Amniotic epithelial cell (primary cell): ENCODE measurements at regions not wholly inside any gene's neighbourhood (a gene's known extent, or its start where the extent isn't known, plus 50 kb on each side); places are given as distances from the start of the nearest gene placed in this dataset.

ENCODE experiments used
- DNase-seq: peaks from one replicate; pipeline ENCODE4 v3.0.0-alpha.2; 2010; ENCODE audit warnings: low read depth

DNA sequence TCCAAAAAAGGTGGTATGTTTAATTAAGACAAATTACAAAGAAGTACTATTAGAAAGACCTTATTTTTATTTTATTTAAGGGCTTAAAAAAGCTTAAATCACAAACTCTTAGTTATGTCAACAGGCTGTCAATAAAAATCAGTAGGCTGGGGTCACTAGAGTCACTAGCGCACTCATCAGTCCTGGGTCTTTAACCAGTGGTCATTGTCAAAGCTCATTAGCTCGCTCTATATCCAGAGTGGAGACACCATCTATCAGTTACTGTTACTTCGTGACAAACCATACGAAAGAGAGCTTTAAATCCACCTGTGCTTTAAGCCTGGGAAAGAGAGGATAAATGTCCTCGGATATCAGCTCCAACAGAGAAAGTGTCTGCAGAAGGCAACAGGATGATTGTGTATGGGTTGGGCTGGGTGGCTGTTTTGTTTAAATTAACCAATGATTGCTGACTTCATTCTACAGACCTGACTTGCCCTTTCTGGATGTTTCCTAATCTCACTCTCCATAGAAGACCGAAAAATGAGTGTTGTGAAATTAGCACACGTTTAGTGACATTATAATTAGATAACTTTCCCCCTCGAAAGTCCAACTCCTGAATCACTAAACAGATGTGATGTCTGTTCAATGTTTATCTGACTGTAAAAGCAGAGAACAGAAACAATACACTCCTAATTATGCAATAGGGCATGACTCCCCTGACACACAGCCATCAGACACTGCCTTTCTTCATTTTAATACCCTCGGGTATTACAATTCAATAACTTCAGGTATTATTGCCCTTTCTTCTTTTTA is 123.6 kb upstream of the TNPO1 start:
- DNase-seq: peak; percentile 93

DNA sequence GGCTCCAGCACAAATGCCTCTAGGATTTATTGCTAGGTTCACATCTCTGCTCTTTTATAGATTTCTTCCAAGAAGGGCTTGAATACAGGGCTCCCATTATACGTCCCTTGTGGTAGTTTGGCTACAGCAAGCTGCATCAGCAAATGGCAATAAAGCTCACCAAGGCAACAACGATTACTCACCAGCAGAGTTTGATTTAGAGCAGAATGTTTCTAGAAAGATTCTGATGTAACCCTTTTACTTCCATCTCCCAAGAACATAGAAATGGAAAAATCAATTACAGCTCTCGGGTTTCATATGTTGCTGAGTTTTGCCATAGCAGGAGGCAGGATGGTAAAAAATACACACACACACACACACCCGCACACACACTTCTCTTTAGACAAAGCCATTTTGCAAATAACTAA is 124.2 kb upstream of the TNPO1 start:
- DNase-seq: peak; percentile 77

DNA sequence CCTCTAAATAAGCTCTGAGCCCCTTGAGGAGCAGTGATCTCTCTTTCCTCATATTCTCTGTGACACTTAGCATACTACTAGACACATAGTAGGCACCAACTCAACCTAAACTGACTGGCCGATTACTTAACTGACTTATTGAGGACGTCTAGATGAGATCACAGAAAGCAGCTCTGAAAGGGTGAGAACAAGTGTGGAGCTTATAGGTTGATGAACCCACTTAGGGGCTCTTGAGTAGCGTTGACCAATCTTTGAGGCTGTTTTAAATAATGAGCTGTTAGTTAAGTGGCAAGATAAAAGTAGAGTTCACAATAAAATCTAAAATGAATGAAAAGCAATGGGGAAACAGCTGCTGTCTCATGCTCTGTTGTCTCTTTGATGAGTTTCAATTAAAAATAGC is 124.7 kb upstream of the TNPO1 start:
- DNase-seq: no peak

DNA sequence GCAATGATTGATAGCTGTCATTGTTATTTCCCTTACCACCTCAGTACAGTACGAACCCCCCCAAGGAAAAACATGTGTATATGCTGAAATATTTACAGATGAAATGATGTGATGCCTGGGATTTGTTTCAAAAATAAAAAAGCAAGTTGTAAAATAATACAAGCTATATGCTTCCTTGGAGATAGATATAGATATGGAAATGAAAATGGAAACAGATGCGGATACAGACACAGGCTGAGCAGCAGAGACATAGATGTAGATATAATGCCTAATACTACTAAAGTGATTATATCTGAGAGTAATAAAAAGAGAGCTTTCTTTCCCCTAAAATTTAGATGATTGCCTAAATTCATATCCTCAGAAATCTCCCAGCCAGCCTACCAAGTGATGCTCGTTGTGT is 127.5 kb upstream of the TNPO1 start:
- DNase-seq: no peak

DNA sequence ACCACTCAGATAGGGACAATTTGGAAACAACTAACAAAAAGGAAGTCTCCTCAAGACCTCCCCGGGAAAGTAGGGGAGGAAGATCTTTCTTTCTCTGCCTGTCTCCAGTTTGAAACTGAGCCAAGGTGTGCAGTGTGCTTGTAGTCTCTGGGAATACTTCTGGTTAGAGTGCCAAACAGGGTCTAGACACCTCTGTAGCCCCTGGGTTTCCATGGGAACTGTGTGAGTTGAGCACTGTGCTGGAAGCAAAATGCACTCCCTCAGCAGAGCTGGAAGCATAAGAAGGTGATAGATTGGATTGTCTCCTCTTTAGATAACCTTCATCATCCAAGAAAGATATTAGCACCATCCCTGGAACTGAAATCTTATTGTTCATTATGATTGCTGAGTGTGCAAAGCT is 129.2 kb upstream of the TNPO1 start:
- DNase-seq: no peak

DNA sequence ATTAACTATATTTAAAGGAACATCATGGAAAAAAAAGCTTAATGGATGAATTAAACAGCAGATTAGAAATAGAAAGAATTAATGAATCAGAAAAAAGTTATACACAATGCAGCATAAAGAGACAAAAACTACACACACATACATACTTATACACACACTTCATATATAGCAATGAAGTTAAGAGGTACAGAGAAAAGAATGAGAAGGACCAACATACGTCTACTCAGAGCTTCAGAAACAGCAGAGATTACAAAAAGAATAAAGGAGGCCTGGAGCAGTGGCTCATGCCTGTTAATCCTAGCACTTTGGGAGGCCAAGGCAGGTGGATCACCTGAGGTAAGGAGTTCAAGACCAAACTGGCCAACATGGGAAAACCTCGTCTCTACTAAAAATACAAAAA is 133.9 kb upstream of the TNPO1 start:
- no peak for DNase-seq

DNA sequence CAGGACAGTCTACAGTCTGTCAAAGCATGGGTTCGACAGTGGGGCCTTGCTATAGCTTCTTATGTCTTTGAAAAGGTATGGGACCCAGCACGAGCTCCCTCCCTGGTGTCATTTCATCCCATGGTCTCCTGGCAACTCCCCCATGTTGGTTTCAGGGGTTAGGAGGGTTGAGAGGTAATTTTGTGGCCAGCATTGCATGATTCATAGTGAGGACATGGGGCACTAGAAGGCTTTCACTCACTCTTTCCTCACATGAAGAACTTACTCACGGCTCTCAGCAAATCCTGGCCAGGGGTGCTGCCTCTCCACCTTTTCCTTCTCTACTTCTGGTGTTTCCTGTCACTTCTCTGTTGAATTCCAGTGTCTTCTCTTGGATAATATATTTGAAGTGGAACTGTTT is 134.7 kb upstream of the TNPO1 start:
- DNase-seq: peak; percentile 21

DNA sequence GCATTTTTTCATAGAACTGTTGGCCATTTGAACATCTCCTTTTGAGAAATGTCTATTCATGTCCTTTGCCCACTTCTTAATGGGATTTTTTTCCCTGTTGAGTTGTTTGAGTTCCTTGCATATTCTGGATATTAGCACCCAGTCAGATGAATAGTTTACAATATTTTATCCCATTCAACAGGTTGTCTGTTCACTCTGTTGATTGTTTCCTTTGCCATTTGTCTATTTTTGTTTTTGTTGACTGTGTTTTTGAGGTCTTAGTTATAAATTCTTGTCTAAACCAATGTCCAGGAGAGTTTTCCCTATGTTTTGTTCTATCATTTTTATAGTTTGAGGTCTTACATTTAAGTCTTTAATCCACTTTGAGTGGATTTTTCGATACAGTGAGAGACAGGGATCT is 139.0 kb upstream of the TNPO1 start:
- DNase-seq: no peak

DNA sequence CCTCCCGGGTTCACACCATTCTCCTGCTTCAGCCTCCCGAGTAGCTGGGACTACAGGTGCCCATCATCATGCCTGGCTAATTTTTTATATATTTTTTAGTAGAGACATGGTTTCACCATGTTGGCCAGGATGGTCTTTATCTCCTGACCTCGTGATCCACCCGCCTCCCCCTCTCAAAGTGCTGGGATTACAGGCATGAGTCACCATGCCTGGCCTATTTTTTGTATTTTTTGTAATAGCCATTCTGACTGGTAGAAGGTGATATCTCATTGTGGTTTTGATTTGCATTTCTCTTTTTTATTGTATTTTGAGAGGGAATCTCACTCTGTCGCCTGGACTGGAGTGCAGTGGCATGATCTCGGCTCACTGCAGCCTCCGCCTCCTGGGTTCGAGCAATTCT is 139.6 kb upstream of the TNPO1 start:
- DNase-seq: peak; percentile 73

DNA sequence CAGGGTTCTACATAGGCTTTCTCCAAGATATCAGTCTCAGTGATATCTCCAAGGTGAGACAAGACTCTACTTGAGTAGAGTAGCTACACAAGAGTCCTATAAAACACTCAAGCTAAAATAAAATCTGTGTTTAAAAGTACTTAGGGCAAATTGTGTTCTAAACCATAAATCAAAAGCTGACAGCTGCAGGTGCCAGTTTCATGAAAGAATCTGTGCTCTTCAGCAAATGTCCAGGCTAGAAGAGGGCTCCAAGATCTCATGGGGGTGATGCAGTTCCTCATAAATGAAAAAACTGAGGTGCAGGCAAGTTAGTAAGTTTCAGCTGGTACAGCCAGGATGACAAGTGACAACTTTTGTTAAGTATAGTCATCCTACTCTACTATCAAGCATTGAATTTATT is 142.8 kb upstream of the TNPO1 start:
- DNase-seq: no peak

DNA sequence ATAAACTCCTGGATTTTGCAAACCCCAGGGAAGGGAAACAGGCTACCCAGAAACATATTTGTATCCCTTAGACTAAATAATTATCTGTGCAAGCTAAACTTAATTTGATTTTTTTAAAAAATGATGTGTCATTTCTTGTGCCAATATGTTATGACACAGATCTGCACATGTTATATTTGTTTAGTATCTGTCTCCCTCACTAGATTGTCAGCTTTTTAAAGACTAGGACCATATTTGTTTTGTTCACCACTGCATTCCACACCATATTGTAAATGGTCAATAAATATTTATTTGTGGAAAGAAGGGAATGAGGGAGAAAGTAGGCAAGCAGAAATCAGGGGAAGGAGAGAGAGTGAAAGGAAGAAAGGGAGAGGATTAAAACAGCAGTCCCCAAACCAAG is 143.3 kb upstream of the TNPO1 start:
- no peak for DNase-seq

DNA sequence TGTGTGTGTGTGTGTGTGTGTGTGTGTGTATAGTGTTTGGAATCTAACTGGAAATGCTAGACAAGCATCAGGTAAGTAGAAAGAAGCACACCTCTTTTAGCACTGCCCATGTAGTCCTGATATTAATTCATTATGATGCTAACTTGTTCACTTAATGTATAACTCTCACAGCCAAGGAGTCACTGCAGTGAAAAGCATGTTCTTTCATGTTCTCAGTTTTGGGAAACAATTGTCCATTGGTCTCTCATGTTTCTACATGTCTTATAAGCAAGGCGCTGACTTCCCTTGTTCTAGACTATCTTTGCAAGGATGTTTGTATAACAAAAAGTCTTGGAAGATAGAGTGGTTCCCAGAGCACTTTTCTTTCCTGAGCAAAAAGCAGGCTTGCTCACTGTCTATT is 148.8 kb upstream of the TNPO1 start:
- DNase-seq: no peak

DNA sequence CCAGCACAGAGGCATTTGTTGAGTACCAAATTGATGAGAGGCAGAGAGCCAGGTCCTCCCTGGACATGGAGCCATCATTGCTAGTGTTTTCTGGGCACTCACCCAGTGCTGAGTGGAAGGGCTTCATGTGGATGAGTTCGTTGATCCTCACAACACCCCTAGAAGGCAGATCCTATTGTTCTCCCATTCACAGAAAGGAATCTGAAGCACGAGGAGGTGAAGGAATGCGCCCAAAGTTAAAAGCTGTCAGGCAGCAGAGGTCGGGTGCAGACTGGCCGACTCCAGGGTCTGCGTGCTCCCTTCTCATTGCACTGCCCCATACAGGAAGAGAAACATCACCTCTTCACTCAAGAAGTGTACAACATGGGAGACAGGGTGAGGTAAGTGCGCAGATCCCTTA is 153.5 kb upstream of the TNPO1 start:
- no peak for DNase-seq

DNA sequence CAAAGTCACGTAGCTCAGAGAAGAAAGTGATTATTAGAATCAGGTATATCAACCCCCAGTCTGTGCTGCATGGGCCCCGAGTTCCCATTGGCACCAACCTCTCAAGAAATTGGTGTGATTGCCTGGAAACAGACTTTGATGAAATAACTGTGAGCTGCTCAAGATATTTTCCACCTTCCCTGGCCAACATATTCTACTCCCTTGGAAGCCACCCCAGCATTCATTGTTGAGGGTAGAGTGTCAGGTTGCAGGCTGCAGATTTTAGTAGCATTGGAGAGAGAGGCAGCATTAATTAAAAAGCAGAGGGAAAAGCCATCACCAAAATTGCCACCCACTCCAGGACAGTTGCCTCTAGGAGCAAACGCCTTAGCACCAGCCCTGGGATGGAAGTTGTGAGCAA is 154.2 kb upstream of the TNPO1 start:
- DNase-seq: no peak

DNA sequence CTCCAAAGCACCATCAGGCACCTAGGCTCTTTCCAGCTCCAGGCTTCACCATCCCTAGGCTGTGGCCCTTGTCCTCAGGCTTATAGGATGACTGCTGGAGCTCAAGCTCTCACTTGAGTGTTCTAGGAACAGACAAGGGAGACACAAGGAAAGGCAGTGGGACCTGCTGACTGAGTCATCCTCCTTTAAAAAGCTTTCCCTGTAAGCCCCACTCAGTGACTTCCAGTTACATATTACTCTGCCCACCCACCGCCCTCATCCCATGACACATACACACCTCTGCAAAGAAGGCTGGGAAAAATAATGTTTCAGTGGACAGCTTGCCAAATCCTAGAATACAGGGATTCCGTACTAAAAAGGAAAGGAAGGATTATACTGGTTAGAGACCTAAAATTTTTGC is 154.2 kb upstream of the ZNF366 start:
- DNase-seq: peak; percentile 64

DNA sequence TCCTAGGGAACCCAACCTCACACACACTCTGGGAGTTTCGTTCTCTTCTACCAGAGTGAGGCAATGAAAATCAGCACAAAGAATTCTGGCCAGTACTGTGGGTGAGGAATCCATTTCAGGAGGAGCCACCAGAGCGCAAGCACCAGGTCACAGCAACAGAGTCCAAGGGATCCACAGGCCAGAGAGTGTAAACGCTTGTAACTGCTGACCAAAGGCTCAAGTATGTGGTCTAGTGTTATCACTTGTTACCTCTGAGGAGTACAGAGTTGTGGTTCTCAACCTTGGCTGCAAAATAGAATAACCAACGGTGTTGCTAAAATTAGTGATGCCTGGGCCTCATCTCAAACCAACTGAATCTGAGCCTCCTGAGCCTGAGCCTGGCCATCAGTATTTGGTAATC is 152.5 kb upstream of the ZNF366 start:
- DNase-seq: no peak

DNA sequence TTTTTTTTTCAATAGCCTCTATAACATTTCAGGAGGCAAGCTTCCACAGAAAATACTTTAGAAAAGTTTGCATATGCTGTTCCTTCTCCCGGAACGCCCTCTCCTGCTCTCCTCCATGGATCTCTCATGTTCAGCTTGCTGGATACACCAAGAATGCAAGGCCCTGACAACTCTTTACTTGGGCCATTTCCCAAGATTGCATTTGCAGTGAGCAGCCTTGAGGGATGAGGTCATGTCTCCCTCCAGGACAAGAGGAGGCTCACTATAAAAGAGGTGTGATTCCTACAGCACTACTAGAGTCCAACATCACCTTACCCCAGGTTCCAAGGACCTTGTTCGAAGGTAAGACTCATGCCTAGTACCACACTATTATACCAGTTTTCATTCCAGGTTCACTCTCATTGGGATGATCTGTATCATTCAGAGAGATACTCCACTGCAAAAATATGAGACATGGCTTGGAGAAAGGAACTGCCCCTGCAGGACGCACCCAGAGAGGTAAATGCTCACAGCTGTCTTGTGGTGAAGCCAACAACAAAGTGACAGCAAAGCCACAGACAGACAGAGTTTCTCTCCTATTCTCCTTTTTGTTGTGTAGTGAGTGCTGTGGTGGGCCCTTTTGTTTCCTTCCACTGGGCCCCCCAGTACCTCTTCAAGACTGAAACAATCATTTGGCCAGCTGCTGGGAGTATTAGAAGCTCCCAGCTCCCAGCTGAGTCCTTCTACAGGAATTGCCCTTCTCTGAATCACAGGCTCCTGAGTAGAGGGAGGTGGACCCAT is 151.7 kb upstream of the ZNF366 start:
- DNase-seq: peak; percentile 39

DNA sequence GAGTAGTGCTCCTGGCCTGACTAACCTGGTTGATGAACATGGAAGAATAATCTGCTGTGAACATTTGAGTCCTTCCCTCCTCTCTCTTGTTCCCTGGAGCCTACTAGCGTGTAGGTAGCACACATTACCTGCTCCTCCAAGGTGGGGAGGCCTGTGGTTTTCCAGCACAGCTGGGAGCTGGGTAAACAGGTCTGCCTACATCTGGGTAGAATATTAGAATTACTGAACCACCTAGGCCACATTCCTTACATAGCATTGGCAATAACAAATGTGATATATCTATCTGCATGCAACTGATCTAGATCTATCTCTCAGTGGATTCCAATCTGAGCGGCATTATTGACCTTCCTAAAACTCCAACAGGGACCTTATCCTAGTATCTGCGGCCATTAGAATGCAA is 151.0 kb upstream of the ZNF366 start:
- no peak for DNase-seq

DNA sequence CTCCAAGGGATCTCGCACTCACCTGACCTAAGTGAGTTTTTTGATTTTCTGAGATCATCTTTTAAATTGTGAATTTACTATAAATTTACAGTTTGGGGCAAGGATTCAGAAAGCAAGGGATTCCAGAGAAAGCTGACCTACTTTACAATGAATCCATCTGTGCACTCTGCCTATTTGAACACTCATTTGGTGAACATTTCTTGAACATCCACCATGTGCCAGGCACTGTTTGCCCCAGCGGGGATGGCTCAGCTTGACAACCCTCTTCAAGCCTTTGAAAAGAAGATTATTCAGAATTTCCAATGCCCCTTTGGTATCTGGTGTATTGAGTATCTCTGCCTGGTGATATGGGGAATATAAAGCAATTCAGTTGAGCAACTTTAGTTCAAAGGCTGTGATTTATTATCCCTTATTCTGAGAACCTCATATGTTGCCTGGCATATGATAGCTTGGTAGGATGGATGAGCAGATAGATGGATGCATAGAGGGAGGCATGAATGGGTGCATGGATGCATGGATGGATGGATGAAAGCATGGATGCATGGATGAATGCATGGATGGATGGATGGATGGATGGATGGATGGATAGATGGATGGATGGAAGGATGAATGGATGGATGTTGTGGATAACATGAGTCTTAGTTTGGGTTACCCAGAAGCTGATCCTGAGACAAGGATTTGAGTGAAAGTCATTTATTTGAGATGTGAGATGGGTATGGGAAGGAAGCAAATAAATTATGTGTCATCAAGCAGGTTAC is 149.7 kb upstream of the ZNF366 start:
- DNase-seq: no peak

DNA sequence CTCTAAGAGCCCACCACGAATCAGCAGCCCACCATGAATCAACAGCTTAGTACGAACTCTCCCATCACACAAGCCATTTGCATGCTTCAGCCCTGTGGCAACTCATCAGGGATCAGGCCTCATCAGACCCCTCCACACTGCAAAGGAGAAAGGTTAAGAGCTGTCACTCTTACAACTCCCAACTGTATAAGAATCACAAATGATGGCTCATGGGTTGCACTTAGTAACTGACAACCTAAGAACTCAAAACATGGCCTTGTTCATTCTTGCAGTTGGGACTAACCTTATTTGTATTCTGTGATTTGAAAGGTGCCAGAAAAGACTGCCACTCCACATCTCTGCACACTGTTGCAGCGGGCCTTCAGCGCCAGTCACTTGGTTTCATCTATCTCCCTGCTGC is 149.1 kb upstream of the ZNF366 start:
- DNase-seq: no peak

DNA sequence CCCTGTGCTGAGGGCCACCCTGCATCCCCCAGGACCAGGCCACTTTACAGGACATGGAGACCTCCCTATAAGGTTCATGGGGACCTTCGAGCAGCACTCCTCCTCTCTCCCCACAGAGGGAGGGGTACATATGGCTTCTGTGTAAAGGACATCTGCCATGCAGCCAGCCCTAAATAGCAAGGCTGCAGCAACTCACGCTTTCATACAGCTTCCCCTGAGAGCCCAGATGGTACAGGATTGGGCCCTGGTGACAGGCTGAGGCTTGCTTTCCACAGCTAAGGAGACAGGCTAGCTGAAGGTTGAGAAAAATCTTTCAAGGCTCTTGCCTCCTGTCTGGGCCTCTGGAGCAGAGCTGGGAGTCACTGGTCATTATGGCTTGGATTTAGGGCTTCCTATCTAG is 147.0 kb upstream of the ZNF366 start:
- DNase-seq: no peak

DNA sequence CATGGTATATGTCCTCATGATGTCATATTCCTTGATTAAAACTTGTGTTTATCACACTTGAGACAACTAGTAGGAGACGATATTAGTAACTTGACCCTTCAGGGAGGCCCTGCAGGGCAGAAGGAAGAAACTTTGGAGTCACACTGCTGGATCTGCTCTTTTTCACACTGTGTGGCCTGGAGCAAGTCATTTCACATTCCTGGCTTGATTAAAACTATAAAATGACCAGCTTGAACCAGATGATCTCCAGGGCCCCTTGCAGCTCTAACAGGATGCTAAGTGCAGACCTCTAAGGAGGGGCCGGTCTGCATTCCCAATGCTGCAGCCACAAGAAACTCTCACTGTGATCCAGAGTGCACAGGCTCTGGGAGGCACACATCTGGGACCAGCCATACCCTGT is 146.4 kb upstream of the ZNF366 start:
- DNase-seq: no peak

DNA sequence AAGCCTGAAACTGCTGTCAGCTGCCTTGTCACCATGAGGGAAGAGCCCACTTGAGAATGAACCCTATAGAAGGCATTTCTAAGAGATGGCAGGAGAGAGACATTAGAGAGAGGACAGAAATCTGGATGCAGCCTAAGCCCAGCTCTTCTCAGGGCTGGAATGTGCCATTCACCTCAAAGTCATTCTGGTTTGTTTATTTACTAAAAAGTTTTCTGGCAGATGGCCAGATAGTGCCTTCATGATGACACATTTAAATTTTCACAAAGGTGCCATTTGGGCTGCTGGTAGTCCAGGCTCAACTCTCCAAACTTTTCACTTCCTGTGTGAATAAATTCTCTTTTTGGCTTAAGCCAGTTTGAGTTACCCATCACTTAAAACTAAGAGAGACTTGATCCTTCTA is 144.6 kb upstream of the ZNF366 start:
- DNase-seq: no peak
